ENCODE measurements at regions not wholly inside any gene's neighbourhood (a gene's known extent, or its start where the extent isn't known, plus 50 kb on each side); places are given as distances from the start of the nearest gene placed in this dataset.

- no peak for DNase-seq (ENCODE audit: low spot score)
These were observed 1795.9 kb downstream of the TP53TG3F start for GRCh38 chr16:35255186-35255803.

GRCh38 chr16:35255816-35256215 lies 1796.4 kb downstream of the TP53TG3F start:
- DNase-seq (ENCODE audit: low spot score), result no peak

GRCh38 chr16:35258381-35258780 lies 1799.0 kb downstream of the TP53TG3F start:
- DNase-seq (ENCODE audit: low spot score), result no peak

GRCh38 chr16:35295856-35296255 lies 1836.4 kb downstream of the TP53TG3F start:
- no peak for DNase-seq (ENCODE audit: low spot score)

- DNase-seq (ENCODE audit: low spot score), result no peak
These were observed 1837.7 kb downstream of the TP53TG3F start for GRCh38 chr16:35296962-35297653.

GRCh38 chr16:35298460-35299243 lies 1839.2 kb downstream of the TP53TG3F start:
- no peak for DNase-seq (ENCODE audit: low spot score)

- no peak for DNase-seq (ENCODE audit: low spot score)
These were observed 1843.4 kb downstream of the TP53TG3F start for GRCh38 chr16:35302859-35303258.

- no peak for DNase-seq (ENCODE audit: low spot score)
These were observed 1846.1 kb downstream of the TP53TG3F start for GRCh38 chr16:35305476-35305875.

GRCh38 chr16:35306915-35307314 lies 1847.5 kb downstream of the TP53TG3F start:
- DNase-seq (ENCODE audit: low spot score), result no peak

- DNase-seq (ENCODE audit: low spot score), result no peak
These were observed 1849.3 kb downstream of the TP53TG3F start for GRCh38 chr16:35308674-35309073.

GRCh38 chr16:35310999-35311398 lies 1851.6 kb downstream of the TP53TG3F start:
- no peak for DNase-seq (ENCODE audit: low spot score)

- DNase-seq (ENCODE audit: low spot score), result no peak
These were observed 1852.1 kb downstream of the TP53TG3F start for GRCh38 chr16:35311475-35311874.

GRCh38 chr16:35314298-35314697 lies 1854.9 kb downstream of the TP53TG3F start:
- DNase-seq (ENCODE audit: low spot score), result no peak

- no peak for DNase-seq (ENCODE audit: low spot score)
These were observed 1860.3 kb downstream of the TP53TG3F start for GRCh38 chr16:35319536-35320192.

- no peak for DNase-seq (ENCODE audit: low spot score)
These were observed 1866.5 kb downstream of the TP53TG3F start for GRCh38 chr16:35325936-35326335.

GRCh38 chr16:35339337-35339736 lies 1879.9 kb downstream of the TP53TG3F start:
- no peak for DNase-seq (ENCODE audit: low spot score)

GRCh38 chr16:35342012-35342411 lies 1882.6 kb downstream of the TP53TG3F start:
- DNase-seq (ENCODE audit: low spot score), result no peak

GRCh38 chr16:35344012-35344762 lies 1884.8 kb downstream of the TP53TG3F start:
- no peak for DNase-seq (ENCODE audit: low spot score)

- no peak for DNase-seq (ENCODE audit: low spot score)
These were observed 1893.0 kb downstream of the TP53TG3F start for GRCh38 chr16:35352431-35352830.

- no peak for DNase-seq (ENCODE audit: low spot score)
These were observed 1904.1 kb downstream of the TP53TG3F start for GRCh38 chr16:35363510-35363909.

- DNase-seq (ENCODE audit: low spot score), result no peak
These were observed 1904.9 kb downstream of the TP53TG3F start for GRCh38 chr16:35364263-35364662.

Data from mesenteric fat pad (tissue), 1 donor.